HUES6 (cell line): ENCODE measurements at regions not wholly inside any gene's neighbourhood (a gene's known extent, or its start where the extent isn't known, plus 50 kb on each side); places are given as distances from the start of the nearest gene placed in this dataset.

Experiments used
- H3K27ac ChIP-seq: 2 replicates; pipeline ENCODE4 v1.7.0; 2013; ENCODE audit warnings: low read depth, mild to moderate bottlenecking, low read length, inconsistent platforms
- H3K27me3 ChIP-seq: 2 replicates; pipeline ENCODE4 v1.6.1; 2013; ENCODE audit warnings: low read length; ENCODE audit not compliant: control insufficient read depth, insufficient read depth
- H3K36me3 ChIP-seq: 2 replicates; pipeline ENCODE4 v1.6.1; 2013; ENCODE audit warnings: low read length; ENCODE audit not compliant: control insufficient read depth, insufficient read depth
- H3K4me1 ChIP-seq: 2 replicates; pipeline ENCODE4 v1.6.1; 2013; ENCODE audit warnings: low read length; ENCODE audit not compliant: control insufficient read depth, insufficient read depth
- H3K4me3 ChIP-seq: 2 replicates; pipeline ENCODE4 v1.5.1; 2013; ENCODE audit warnings: low read depth, low read length
- H3K9ac ChIP-seq: one replicate; pipeline ENCODE4 v1.6.1; 2013; ENCODE audit warnings: mild to moderate bottlenecking, low read length
- H3K9me3 ChIP-seq: 2 replicates; pipeline ENCODE4 v1.6.1; 2013; ENCODE audit warnings: low read depth, low read length; ENCODE audit not compliant: control insufficient read depth, insufficient read depth

- Histone ChIP-seq H3K4me1 (no peaks in the 10 kb centered on the region), H3K36me3 (no peaks in the 10 kb centered on the region), H3K27me3 (no peaks in the 10 kb centered on the region), H3K9me3 (peaks cover 4% of the 10 kb centered on the region; the same call in 1 of the 2 replicates), H3K9ac (no peak overlapping the region), H3K27ac (no peak overlapping the region), H3K4me3 (no peak overlapping the region)
Measured at GRCh38 chr6:126245077-126245476, 94.8 kb upstream of the CENPW start.

GRCh38 chr6:126252154-126252553 is 87.8 kb upstream of the CENPW start:
- no peak overlapping the region for H3K4me3 ChIP-seq
- H3K27me3 ChIP-seq, result no peaks in the 10 kb centered on the region
- no peak overlapping the region for H3K27ac ChIP-seq
- no peak overlapping the region for H3K9ac ChIP-seq
- H3K36me3 ChIP-seq, result no peaks in the 10 kb centered on the region
- H3K4me1 ChIP-seq, result no peaks in the 10 kb centered on the region
- no peaks in the 10 kb centered on the region for H3K9me3 ChIP-seq

- no peaks in the 10 kb centered on the region for H3K27me3 ChIP-seq
- no peak overlapping the region for H3K27ac ChIP-seq
Measured at GRCh38 chr6:126253431-126253830, 86.5 kb upstream of the CENPW start.

GRCh38 chr6:126258150-126258549 is 81.8 kb upstream of the CENPW start:
- Histone ChIP-seq H3K27ac (no peak overlapping the region), H3K36me3 (no peaks in the 10 kb centered on the region), H3K27me3 (no peaks in the 10 kb centered on the region), H3K4me3 (no peak overlapping the region), H3K4me1 (no peaks in the 10 kb centered on the region), H3K9ac (no peak overlapping the region), H3K9me3 (peaks cover 4% of the 10 kb centered on the region; the same call in 1 of the 2 replicates)

More at GRCh38 chr6:126253431-126253830, 86.5 kb upstream of the CENPW start:
- Histone ChIP-seq H3K9me3 (0 out of 2 replicates have a peak, but pooled peaks cover 4% of the 10 kb centered on the region), H3K36me3 (no peaks in the 10 kb centered on the region), H3K4me1 (no peaks in the 10 kb centered on the region), H3K4me3 (no peak overlapping the region), H3K9ac (no peak overlapping the region)

- Histone ChIP-seq H3K27ac (no peak overlapping the region), H3K9me3 (peaks cover 4% of the 10 kb centered on the region; the same call in 1 of the 2 replicates), H3K4me3 (no peak overlapping the region), H3K27me3 (no peaks in the 10 kb centered on the region), H3K4me1 (no peaks in the 10 kb centered on the region), H3K9ac (no peak overlapping the region), H3K36me3 (no peaks in the 10 kb centered on the region)
Measured at GRCh38 chr6:126261792-126262421, 78.0 kb upstream of the CENPW start.

- Histone ChIP-seq H3K9ac (no peak overlapping the region), H3K27me3 (no peaks in the 10 kb centered on the region), H3K36me3 (no peaks in the 10 kb centered on the region), H3K4me1 (no peaks in the 10 kb centered on the region), H3K9me3 (no peaks in the 10 kb centered on the region), H3K4me3 (no peak overlapping the region), H3K27ac (no peak overlapping the region)
Measured at GRCh38 chr6:126264265-126264664, 75.7 kb upstream of the CENPW start.

GRCh38 chr6:126266664-126267063 is 73.3 kb upstream of the CENPW start:
- H3K27ac ChIP-seq, result no peak overlapping the region

GRCh38 chr6:126267626-126268025 is 72.3 kb upstream of the CENPW start:
- no peak overlapping the region for H3K9ac ChIP-seq
- no peak overlapping the region for H3K27ac ChIP-seq
- no peaks in the 10 kb centered on the region for H3K4me1 ChIP-seq
- H3K9me3 ChIP-seq, result no peaks in the 10 kb centered on the region
- H3K4me3 ChIP-seq, result no peak overlapping the region
- H3K36me3 ChIP-seq, result no peaks in the 10 kb centered on the region
- H3K27me3 ChIP-seq, result no peaks in the 10 kb centered on the region

More at GRCh38 chr6:126266664-126267063, 73.3 kb upstream of the CENPW start:
- Histone ChIP-seq H3K9ac (no peak overlapping the region), H3K9me3 (no peaks in the 10 kb centered on the region), H3K4me1 (no peaks in the 10 kb centered on the region), H3K36me3 (no peaks in the 10 kb centered on the region), H3K4me3 (no peak overlapping the region), H3K27me3 (no peaks in the 10 kb centered on the region)

GRCh38 chr6:126268092-126268491 is 71.8 kb upstream of the CENPW start:
- Histone ChIP-seq H3K9ac (no peak overlapping the region), H3K4me1 (no peaks in the 10 kb centered on the region), H3K27ac (no peak overlapping the region), H3K4me3 (no peak overlapping the region), H3K27me3 (no peaks in the 10 kb centered on the region), H3K36me3 (no peaks in the 10 kb centered on the region), H3K9me3 (no peaks in the 10 kb centered on the region)

GRCh38 chr6:126280287-126280686 is 59.6 kb upstream of the CENPW start:
- Histone ChIP-seq H3K27me3 (no peaks in the 10 kb centered on the region), H3K36me3 (no peaks in the 10 kb centered on the region), H3K9ac (no peak overlapping the region), H3K4me1 (no peaks in the 10 kb centered on the region), H3K27ac (no peak overlapping the region), H3K4me3 (no peak overlapping the region), H3K9me3 (no peaks in the 10 kb centered on the region)

GRCh38 chr6:126285871-126286365 is 54.0 kb upstream of the CENPW start:
- Histone ChIP-seq H3K4me3 (no peak overlapping the region), H3K27me3 (no peaks in the 10 kb centered on the region), H3K9ac (no peak overlapping the region), H3K9me3 (no peaks in the 10 kb centered on the region), H3K27ac (no peak overlapping the region), H3K4me1 (no peaks in the 10 kb centered on the region), H3K36me3 (no peaks in the 10 kb centered on the region)
